Caco-2 (cell line): ENCODE measurements at regions not wholly inside any gene's neighbourhood (a gene's known extent, or its start where the extent isn't known, plus 50 kb on each side); places are given as distances from the start of the nearest gene placed in this dataset.

Experiments used
- BruUV-seq: library from RNA; stranded (reverse); fragments of 400-500 nt; replicated peaks from 2 replicates; lab custom pipeline; 2021; lab: Mats Ljungman, UMichigan
- CTCF ChIA-PET: fragments of 300-600 bp; sonication (Branson Sonifier 250); formaldehyde crosslinking; loops from one replicate; lab custom pipeline; 2022; ENCODE audit warnings: antibody characterized with exemption; lab: Charles Lee
- POLR2A ChIA-PET: fragments of 300-600 bp; sonication (Branson Sonifier 250); formaldehyde crosslinking; loops from one replicate; lab custom pipeline; 2022; ENCODE audit warnings: antibody characterized with exemption; lab: Charles Lee
- DNase-seq, 2 experiments: peaks; one replicate each; pipeline versions ENCODE4 v3.0.0 to v3.0.0-alpha.2; 2020 to 2022
- H3K27me3 ChIP-seq: replicated peaks from 2 replicates; pipeline ENCODE4 v1.6.0; 2011; ENCODE audit warnings: low read length; ENCODE audit not compliant: control insufficient read depth, insufficient read depth
- H3K36me3 ChIP-seq: 2 replicates; pipeline ENCODE4 v1.5.1; 2011; ENCODE audit warnings: low read length; ENCODE audit not compliant: control insufficient read depth, insufficient read depth
- H3K4me1 ChIP-seq: fragments of 250-450 bp; sonication (Bioruptor Pico); 2 replicates; pipeline ENCODE4 v1.5.1; 2020; ENCODE audit warnings: mild to moderate bottlenecking
- H3K4me3 ChIP-seq: 2 replicates; pipeline ENCODE4 v1.5.1; 2011; ENCODE audit warnings: low read depth, mild to moderate bottlenecking, control low read depth, low read length
- H3K9me3 ChIP-seq: fragments of 250-450 bp; sonication (Bioruptor Pico); 2 replicates; pipeline ENCODE4 v1.5.1; 2020; ENCODE audit warnings: mild to moderate bottlenecking, moderate library complexity
- H3K27ac Mint-ChIP-seq: one replicate; pipeline ENCODE4 v1.8.0; 2022; ENCODE audit warnings: mixed read lengths; ENCODE audit not compliant: unreplicated experiment
- H3K27me3 Mint-ChIP-seq: one replicate; pipeline ENCODE4 v1.8.0; 2022; ENCODE audit warnings: mixed read lengths; ENCODE audit not compliant: insufficient read depth, unreplicated experiment
- H3K36me3 Mint-ChIP-seq: one replicate; pipeline ENCODE4 v1.8.0; 2022; ENCODE audit warnings: mild to moderate bottlenecking, mixed read lengths; ENCODE audit not compliant: insufficient read depth, unreplicated experiment
- H3K4me1 Mint-ChIP-seq: one replicate; pipeline ENCODE4 v1.8.0; 2022; ENCODE audit warnings: low read depth, mixed read lengths; ENCODE audit not compliant: unreplicated experiment
- H3K4me3 Mint-ChIP-seq: one replicate; pipeline ENCODE4 v1.8.0; 2022; ENCODE audit warnings: mild to moderate bottlenecking, moderate library complexity, mixed read lengths; ENCODE audit not compliant: unreplicated experiment
- H3K9me3 Mint-ChIP-seq: one replicate; pipeline ENCODE4 v1.8.0; 2022; ENCODE audit warnings: mixed read lengths; ENCODE audit not compliant: unreplicated experiment
- intact Hi-C: fragments of 100-400 bp; cut with micrococcal nuclease; formaldehyde crosslinking; loops from one replicate; pipeline ENCODE4 v1.10.0; 2022; ENCODE audit not compliant: unreplicated experiment
- TF ChIP-seq, protein P1 (sequence below), 2 experiments: fragments of 200-600 bp in 1 of 2; IDR thresholded peaks; 1 replicate in 1 of 2; 2 replicates in 1 of 2; pipeline versions ENCODE4 v1.5.1 to v1.8.0; 2011 to 2022; ENCODE audit warnings: antibody characterized with exemption in 1 of 2, control low read depth in 1 of 2, inconsistent platforms in 1 of 2, low read depth in 1 of 2, low read length in 1 of 2, mild to moderate bottlenecking in 1 of 2, moderate library complexity in 1 of 2; ENCODE audit not compliant: insufficient read depth in 1 of 2, severe bottlenecking in 1 of 2, unreplicated experiment in 1 of 2

GRCh38 chrX:145694048-145694447 is 123.6 kb upstream of the SLITRK2 start:
- H3K36me3 ChIP-seq, result no peaks in the 10 kb centered on the region
- H3K9me3 ChIP-seq, result no peaks in the 10 kb centered on the region
- no peaks in the 10 kb centered on the region for H3K27me3 ChIP-seq
- ChIA-PET POLR2A (no interaction called here), CTCF (no interaction called here)
- TF ChIP-seq, protein P1, sequence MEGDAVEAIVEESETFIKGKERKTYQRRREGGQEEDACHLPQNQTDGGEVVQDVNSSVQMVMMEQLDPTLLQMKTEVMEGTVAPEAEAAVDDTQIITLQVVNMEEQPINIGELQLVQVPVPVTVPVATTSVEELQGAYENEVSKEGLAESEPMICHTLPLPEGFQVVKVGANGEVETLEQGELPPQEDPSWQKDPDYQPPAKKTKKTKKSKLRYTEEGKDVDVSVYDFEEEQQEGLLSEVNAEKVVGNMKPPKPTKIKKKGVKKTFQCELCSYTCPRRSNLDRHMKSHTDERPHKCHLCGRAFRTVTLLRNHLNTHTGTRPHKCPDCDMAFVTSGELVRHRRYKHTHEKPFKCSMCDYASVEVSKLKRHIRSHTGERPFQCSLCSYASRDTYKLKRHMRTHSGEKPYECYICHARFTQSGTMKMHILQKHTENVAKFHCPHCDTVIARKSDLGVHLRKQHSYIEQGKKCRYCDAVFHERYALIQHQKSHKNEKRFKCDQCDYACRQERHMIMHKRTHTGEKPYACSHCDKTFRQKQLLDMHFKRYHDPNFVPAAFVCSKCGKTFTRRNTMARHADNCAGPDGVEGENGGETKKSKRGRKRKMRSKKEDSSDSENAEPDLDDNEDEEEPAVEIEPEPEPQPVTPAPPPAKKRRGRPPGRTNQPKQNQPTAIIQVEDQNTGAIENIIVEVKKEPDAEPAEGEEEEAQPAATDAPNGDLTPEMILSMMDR (IDR thresholded peaks at IDR 0.05; ENCODE audit: insufficient read depth in 1 of 2, low read depth in 1 of 2, low read length in 1 of 2, severe bottlenecking in 1 of 2, unreplicated experiment in 1 of 2), result no peak
- intact Hi-C loops, result no loop called here
- Mint-ChIP-seq H3K9me3 (peaks cover 9% of the 10 kb centered on the region), H3K36me3 (no peaks in the 10 kb centered on the region), H3K27me3 (no peaks in the 10 kb centered on the region), H3K4me3 (no peak overlapping the region), H3K4me1 (no peaks in the 10 kb centered on the region), H3K27ac (no peak overlapping the region)
- no TSS peak for BruUV-seq
- H3K4me1 ChIP-seq, result no peaks in the 10 kb centered on the region
- H3K4me3 ChIP-seq, result no peak overlapping the region
- no peak for DNase-seq

DNA sequence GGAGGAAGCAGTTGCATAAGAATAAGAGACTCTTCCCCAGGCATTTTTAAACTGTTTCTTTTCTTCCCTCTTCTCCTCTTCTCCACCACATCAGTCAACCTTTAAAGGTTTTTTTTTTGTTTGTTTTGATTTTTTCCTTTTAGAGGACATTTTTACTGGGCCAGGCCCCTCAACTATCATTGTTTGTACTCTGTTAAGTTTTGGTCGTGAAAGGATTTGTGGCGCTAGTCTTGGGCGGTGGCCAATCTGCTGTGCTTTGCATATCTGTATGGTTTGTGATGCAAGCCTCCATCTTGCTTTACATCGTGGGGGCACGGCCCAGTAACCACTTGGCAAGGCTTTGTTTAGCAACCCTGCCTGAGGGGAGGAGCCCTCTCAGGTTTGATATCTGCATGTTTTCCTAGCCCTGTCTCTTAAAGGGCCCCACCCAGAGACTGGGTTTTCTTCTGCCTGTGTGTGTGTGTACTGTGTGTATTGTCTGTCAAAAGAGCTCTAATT is 101.9 kb upstream of the SLITRK2 start:
- intact Hi-C loops, result no loop called here
- Mint-ChIP-seq H3K9me3 (no peaks in the 10 kb centered on the region), H3K27ac (no peak overlapping the region), H3K4me3 (no peak overlapping the region), H3K4me1 (no peaks in the 10 kb centered on the region), H3K27me3 (no peaks in the 10 kb centered on the region), H3K36me3 (no peaks in the 10 kb centered on the region)
- ChIA-PET CTCF (no interaction called here), POLR2A (no interaction called here)
- Histone ChIP-seq H3K27me3 (no peaks in the 10 kb centered on the region), H3K4me1 (no peaks in the 10 kb centered on the region), H3K36me3 (no peaks in the 10 kb centered on the region), H3K9me3 (no peaks in the 10 kb centered on the region), H3K4me3 (no peak overlapping the region)
- TF ChIP-seq, protein P1 (IDR thresholded peaks at IDR 0.05; ENCODE audit: insufficient read depth in 1 of 2, low read depth in 1 of 2, low read length in 1 of 2, severe bottlenecking in 1 of 2, unreplicated experiment in 1 of 2), result no peak
- DNase-seq, result no peak
- BruUV-seq, result no TSS peak

DNA sequence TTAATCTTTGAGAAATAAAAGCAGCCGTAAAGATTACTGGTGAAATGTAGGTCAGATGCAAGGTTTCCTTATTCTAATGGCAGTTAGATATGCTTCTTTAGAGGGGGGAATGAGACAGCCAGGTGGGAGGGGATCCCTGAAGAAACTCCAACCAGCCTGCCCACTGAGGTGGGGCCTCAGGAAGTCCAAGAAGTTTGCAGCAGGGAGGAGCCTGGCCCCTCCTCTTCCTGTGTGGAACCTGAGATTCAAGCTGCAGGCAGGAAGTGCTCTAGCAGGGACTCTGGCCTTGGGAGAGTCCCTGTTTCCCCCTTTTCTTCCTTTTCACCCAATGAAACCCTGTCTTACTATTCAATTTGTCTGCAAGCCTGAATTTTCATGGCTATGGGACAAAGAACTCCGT is 101.4 kb upstream of the SLITRK2 start:
- Mint-ChIP-seq H3K4me1 (no peaks in the 10 kb centered on the region), H3K4me3 (no peak overlapping the region), H3K36me3 (no peaks in the 10 kb centered on the region), H3K9me3 (no peaks in the 10 kb centered on the region), H3K27me3 (no peaks in the 10 kb centered on the region), H3K27ac (no peak overlapping the region)
- no peaks in the 10 kb centered on the region for H3K36me3 ChIP-seq
- H3K4me1 ChIP-seq, result no peaks in the 10 kb centered on the region
- no peaks in the 10 kb centered on the region for H3K27me3 ChIP-seq
- no peak overlapping the region for H3K4me3 ChIP-seq
- H3K9me3 ChIP-seq, result no peaks in the 10 kb centered on the region
- ChIA-PET POLR2A (no interaction called here), CTCF (no interaction called here)
- DNase-seq, result no peak
- intact Hi-C loops, result no loop called here
- TF ChIP-seq, protein P1 (IDR thresholded peaks at IDR 0.05; ENCODE audit: insufficient read depth in 1 of 2, low read depth in 1 of 2, low read length in 1 of 2, severe bottlenecking in 1 of 2, unreplicated experiment in 1 of 2), result no peak
- no TSS peak for BruUV-seq
